Liver (tissue), 8 donors: ENCODE measurements at regions not wholly inside any gene's neighbourhood (a gene's known extent, or its start where the extent isn't known, plus 50 kb on each side); places are given as distances from the start of the nearest gene placed in this dataset.

Source experiments
- DNase-seq: peaks from one replicate; pipeline ENCODE4 v3.0.0-alpha.2; 2017; ENCODE audit warnings: low spot score
- H3K27ac ChIP-seq, 2 donors: one replicate each; pipeline ENCODE4 v1.7.0; 2013; ENCODE audit warnings: inconsistent platforms in 2 of 2, low read length in 2 of 2, control low read depth in 1 of 2, low read depth in 1 of 2, mild to moderate bottlenecking in 1 of 2
- H3K27me3 ChIP-seq, 4 donors: one replicate each; pipeline versions ENCODE4 v1.6.1 to v1.7.0; 2013; ENCODE audit warnings: low read length in 3 of 4, inconsistent platforms in 1 of 4, mild to moderate bottlenecking in 1 of 4, moderate library complexity in 1 of 4; ENCODE audit not compliant: control insufficient read depth in 4 of 4, insufficient read depth in 4 of 4
- H3K36me3 ChIP-seq, 4 donors: one replicate each; pipeline versions ENCODE4 v1.6.1 to v1.7.0; 2013; ENCODE audit warnings: low read length in 3 of 4, mild to moderate bottlenecking in 3 of 4, low read depth in 1 of 4, moderate library complexity in 1 of 4; ENCODE audit not compliant: control insufficient read depth in 4 of 4, insufficient read depth in 3 of 4
- H3K4me1 ChIP-seq, 4 donors: one replicate each; pipeline versions ENCODE4 v1.6.1 to v1.7.0; 2013; ENCODE audit warnings: low read length in 3 of 4, mild to moderate bottlenecking in 3 of 4, moderate library complexity in 1 of 4; ENCODE audit not compliant: control insufficient read depth in 4 of 4, insufficient read depth in 4 of 4
- H3K4me3 ChIP-seq, 3 donors: one replicate each; pipeline versions ENCODE4 v1.6.1 to v1.7.0; 2013; ENCODE audit warnings: low read length in 3 of 3, control low read depth in 1 of 3, low read depth in 1 of 3, mild to moderate bottlenecking in 1 of 3
- H3K9ac ChIP-seq, 2 donors: one replicate each; pipeline ENCODE4 v1.7.0; 2013; ENCODE audit warnings: low read length in 2 of 2, mild to moderate bottlenecking in 2 of 2, moderate library complexity in 2 of 2, control low read depth in 1 of 2, low read depth in 1 of 2
- H3K9me3 ChIP-seq, 4 donors: one replicate each; pipeline versions ENCODE4 v1.6.1 to v1.7.0; 2013; ENCODE audit warnings: low read length in 3 of 4; ENCODE audit not compliant: control insufficient read depth in 4 of 4
- CTCF ChIP-seq: fragments of 150-350 bp; IDR thresholded peaks from 2 replicates; pipeline ENCODE4 v1.5.1; 2017; ENCODE audit warnings: improper control_type of control experiment, low read depth, low read length; ENCODE audit not compliant: missing input control
- EGR1 ChIP-seq, 2 donors: IDR thresholded peaks; 2 replicates each; pipeline ENCODE4 v1.6.1; 2016 to 2018; ENCODE audit warnings: antibody characterized with exemption in 2 of 2, low read depth in 2 of 2
- FOXA1 ChIP-seq: IDR thresholded peaks from 2 replicates; pipeline ENCODE4 v1.6.1; 2016; ENCODE audit warnings: antibody characterized with exemption
- GABPA ChIP-seq, 2 donors: IDR thresholded peaks in 1 of 2; conservative IDR thresholded peaks in 1 of 2; 2 replicates each; pipeline ENCODE4 v1.6.1; 2016; ENCODE audit warnings: antibody characterized with exemption in 2 of 2, mild to moderate bottlenecking in 1 of 2, moderate library complexity in 1 of 2
- HNF4A ChIP-seq, 2 donors: conservative IDR thresholded peaks; 2 replicates each; pipeline ENCODE4 v1.6.1; 2016; ENCODE audit warnings: antibody characterized with exemption in 2 of 2, mild to moderate bottlenecking in 2 of 2
- HNF4G ChIP-seq: IDR thresholded peaks from 2 replicates; pipeline ENCODE4 v1.6.1; 2016; ENCODE audit warnings: antibody characterized with exemption
- JUND ChIP-seq, 2 donors: IDR thresholded peaks; 2 replicates each; pipeline ENCODE4 v1.6.1; 2016; ENCODE audit warnings: antibody characterized with exemption in 2 of 2
- MAX ChIP-seq: IDR thresholded peaks from 2 replicates; pipeline ENCODE4 v1.6.1; 2016; ENCODE audit warnings: antibody characterized with exemption
- RAD21 ChIP-seq, 2 donors: IDR thresholded peaks; 2 replicates each; pipeline ENCODE4 v1.6.1; 2016; ENCODE audit warnings: antibody characterized with exemption in 2 of 2, mild to moderate bottlenecking in 2 of 2
- REST ChIP-seq: IDR thresholded peaks from 2 replicates; pipeline ENCODE4 v1.6.1; 2016; ENCODE audit warnings: antibody characterized with exemption, mild to moderate bottlenecking
- SP1 ChIP-seq: IDR thresholded peaks from 2 replicates; pipeline ENCODE4 v1.6.1; 2018; ENCODE audit warnings: antibody characterized with exemption, mild to moderate bottlenecking
- TAF1 ChIP-seq: conservative IDR thresholded peaks from 2 replicates; pipeline ENCODE4 v1.6.1; 2016; ENCODE audit warnings: antibody characterized with exemption, mild to moderate bottlenecking
- ZBTB33 ChIP-seq: IDR thresholded peaks from 2 replicates; pipeline ENCODE4 v1.6.1; 2016; ENCODE audit warnings: antibody characterized with exemption
- WGBS: extraction: QIAGEN DNeasy Blood & Tissue Kit; methylation state at CpG from one replicate; pipeline ENCODE4 v1.1.7; 2013; 5-methylcytosine and 5-hydroxymethylcytosine counted together
- donor health status: healthy.
- donor health status: healthy.
- donor health status: healthy.
- donor health status: healthy.
- donor health status: healthy.

- H3K4me3 ChIP-seq, result no peak overlapping the region
- no peaks in the 10 kb centered on the region for H3K27me3 ChIP-seq
- no peak overlapping the region for H3K27ac ChIP-seq
- TF ChIP-seq CTCF (no peak), HNF4A (conservative IDR thresholded peaks at IDR 0.05) (peak in 1 of 2 donors; percentile 11), MAX (no peak), ZBTB33 (no peak), TAF1 (no peak), SP1 (no peak)
- H3K9ac ChIP-seq, result no peak overlapping the region
- H3K9me3 ChIP-seq, result no peaks in the 10 kb centered on the region
- no peak for DNase-seq
- peaks cover 0 to 17% (median 6%) of the 10 kb centered on the region in 4 donors for H3K4me1 ChIP-seq
- H3K36me3 ChIP-seq, result no peaks in the 10 kb centered on the region
Observed at GRCh38 chr6:14287707-14288106, 170.1 kb downstream of the CD83 start.

GRCh38 chr6:14288910-14289309, 171.3 kb downstream of the CD83 start:
- H3K9me3 ChIP-seq, result no peaks in the 10 kb centered on the region
- no peaks in the 10 kb centered on the region for H3K27me3 ChIP-seq
- H3K36me3 ChIP-seq, result no peaks in the 10 kb centered on the region
- 95% methylated on average over 3 of the region's 3 CpGs for WGBS
- no peak overlapping the region for H3K9ac ChIP-seq
- H3K4me3 ChIP-seq, result no peak overlapping the region
- no peak overlapping the region for H3K27ac ChIP-seq
- TF ChIP-seq HNF4G (no peak), CTCF (no peak), RAD21 (IDR thresholded peaks at IDR 0.05) (no peak), FOXA1 (no peak), EGR1 (IDR thresholded peaks at IDR 0.05; ENCODE audit: low read depth in 2 of 2) (no peak), REST (no peak), GABPA (IDR thresholded peaks at IDR 0.05 in 1 of 2, conservative IDR thresholded peaks at IDR 0.05 in 1 of 2) (no peak), JUND (IDR thresholded peaks at IDR 0.05) (no peak), MAX (no peak), ZBTB33 (no peak), HNF4A (conservative IDR thresholded peaks at IDR 0.05) (no peak)
- DNase-seq, result no peak
- H3K4me1 ChIP-seq, result peaks cover 0 to 9% (median under 1%) of the 10 kb centered on the region in 4 donors
